ENCODE measurements at regions not wholly inside any gene's neighbourhood (a gene's known extent, or its start where the extent isn't known, plus 50 kb on each side); places are given as distances from the start of the nearest gene placed in this dataset.

DNA sequence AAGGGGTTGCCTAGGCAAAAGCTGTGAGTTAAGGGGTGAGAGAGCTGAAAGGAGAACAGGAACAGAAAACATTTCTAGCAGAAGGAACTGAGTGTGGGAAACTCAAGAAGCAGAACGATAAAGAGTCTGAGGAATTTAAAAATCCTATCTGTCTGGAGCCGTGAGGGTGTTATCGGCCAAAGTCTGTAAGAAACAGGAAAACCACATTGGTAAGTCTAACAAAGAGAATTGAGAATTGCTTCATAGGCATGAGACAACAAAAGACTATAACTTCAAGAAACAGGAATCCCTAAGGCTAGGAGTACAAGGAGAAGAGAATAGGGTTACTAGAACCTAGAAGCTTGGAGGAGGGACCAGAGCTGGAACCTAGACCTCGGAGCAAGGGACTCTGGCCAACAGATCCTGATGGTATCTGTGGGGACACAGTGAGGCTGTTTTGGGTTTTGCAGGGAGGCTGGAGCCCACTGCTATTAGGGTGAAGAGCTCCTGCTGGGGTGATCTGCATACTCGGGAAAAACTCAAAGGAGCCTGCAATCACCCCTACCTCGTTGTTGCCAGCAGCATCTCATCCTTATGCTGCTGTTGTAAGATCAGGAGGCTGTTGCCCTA is 175.6 kb downstream of the FBXO8 start:
- no peak for TF ChIP-seq POLR2A (IDR thresholded peaks at IDR 0.05)
- TF ChIP-seq, protein P1, sequence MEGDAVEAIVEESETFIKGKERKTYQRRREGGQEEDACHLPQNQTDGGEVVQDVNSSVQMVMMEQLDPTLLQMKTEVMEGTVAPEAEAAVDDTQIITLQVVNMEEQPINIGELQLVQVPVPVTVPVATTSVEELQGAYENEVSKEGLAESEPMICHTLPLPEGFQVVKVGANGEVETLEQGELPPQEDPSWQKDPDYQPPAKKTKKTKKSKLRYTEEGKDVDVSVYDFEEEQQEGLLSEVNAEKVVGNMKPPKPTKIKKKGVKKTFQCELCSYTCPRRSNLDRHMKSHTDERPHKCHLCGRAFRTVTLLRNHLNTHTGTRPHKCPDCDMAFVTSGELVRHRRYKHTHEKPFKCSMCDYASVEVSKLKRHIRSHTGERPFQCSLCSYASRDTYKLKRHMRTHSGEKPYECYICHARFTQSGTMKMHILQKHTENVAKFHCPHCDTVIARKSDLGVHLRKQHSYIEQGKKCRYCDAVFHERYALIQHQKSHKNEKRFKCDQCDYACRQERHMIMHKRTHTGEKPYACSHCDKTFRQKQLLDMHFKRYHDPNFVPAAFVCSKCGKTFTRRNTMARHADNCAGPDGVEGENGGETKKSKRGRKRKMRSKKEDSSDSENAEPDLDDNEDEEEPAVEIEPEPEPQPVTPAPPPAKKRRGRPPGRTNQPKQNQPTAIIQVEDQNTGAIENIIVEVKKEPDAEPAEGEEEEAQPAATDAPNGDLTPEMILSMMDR (IDR thresholded peaks at IDR 0.05) = no peak
- no peak for TF ChIP-seq EP300 (IDR thresholded peaks at IDR 0.05)
- no peak for TF ChIP-seq POLR2AphosphoS5 (IDR thresholded peaks at IDR 0.05)
